ENCODE measurements at regions not wholly inside any gene's neighbourhood (a gene's known extent, or its start where the extent isn't known, plus 50 kb on each side); places are given as distances from the start of the nearest gene placed in this dataset.

GRCh38 chr9:135241381-135242048, 154.0 kb downstream of the OLFM1 start:
- DNase-seq: no peak

- DNase-seq: no peak
These were observed 154.6 kb downstream of the OLFM1 start for GRCh38 chr9:135242049-135242396.

GRCh38 chr9:135242406-135242805, 154.9 kb downstream of the OLFM1 start:
- no peak for DNase-seq

- no peak for DNase-seq
These were observed 156.0 kb downstream of the OLFM1 start for GRCh38 chr9:135243201-135244190.

- DNase-seq: no peak
These were observed 157.1 kb downstream of the OLFM1 start for GRCh38 chr9:135244271-135245221.

- DNase-seq: no peak
These were observed 158.2 kb downstream of the OLFM1 start for GRCh38 chr9:135245482-135246247.

DNA sequence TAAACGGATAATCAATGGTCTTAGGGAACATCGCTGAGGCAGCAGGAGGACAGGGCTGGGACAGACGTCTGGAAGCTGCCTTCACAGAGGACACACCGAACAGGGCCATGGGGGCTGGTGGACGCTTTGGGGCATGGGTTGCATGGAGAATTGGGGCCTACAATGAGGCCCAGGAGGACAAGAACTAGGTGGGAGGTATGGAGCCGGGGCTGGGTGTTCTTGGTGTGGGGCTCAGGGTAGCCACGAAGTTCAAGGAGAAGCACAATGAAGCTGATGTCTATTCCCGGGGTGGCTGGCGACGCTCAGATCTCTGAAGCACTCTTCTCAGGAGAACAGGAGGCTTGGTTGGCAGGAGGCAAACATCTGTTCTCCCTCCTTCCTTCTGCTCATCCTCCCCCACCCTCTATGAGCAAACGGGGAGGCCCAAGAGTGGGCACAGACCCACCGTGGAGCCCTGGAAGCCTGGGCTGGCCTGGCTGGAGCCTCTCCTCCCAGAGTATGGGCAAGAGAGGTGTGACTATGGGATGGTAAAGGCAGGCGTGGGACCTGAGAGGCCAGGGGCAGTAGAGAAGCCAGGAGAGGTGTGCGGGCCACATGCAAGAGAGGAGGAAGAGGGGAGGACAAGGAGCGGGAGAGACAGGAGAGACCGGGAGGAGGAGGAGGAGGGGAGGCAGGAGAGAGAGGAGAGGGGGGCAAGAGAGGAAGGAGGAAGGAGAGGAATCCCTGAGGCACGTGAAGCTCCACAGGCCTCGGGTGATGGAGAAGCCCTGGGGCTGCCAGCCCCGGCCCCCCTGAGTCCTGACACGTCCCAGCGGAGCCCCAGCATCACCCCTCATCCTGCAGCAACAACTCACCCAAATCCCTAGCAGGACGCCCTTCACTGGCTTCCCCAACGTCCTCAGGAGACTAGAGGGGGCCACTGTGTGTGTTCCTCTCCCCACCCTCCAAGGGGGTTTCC, 159.1 kb downstream of the OLFM1 start:
- no peak for DNase-seq

DNA sequence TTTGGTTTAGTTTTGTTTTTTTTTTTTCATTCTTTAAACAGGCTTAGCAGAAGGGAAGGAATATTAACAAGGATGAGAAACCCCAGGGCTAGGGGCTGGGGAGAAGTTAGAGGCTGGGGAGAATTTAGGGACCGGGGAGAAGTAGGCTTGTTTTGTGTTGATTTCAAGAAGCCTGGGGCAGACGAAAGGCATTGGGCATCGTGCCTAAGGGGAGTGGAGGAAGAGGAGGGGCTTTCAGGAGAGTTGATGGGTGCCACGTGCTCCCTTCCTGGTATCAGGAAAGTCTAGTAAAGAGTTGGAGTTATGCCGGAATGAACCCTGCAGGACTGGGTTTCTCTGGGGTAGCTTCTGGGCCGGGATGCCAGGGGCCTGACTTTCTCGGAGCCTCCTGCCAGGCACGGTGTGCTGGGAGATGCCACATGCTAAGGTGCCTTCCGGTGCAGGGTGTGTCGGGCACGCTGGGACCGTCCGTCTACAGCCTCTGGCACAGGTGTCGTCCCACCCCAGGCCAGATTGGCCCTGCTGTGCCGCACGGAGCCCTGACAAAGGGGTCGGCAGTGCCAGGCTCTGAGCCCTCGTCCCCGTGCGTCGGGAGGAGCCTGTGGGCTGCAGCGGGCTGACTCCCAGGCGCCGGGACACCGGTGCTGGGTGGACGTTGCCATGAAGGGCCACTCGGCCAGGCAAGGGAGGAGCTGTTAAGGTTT, 159.9 kb downstream of the OLFM1 start:
- no peak for DNase-seq

DNA sequence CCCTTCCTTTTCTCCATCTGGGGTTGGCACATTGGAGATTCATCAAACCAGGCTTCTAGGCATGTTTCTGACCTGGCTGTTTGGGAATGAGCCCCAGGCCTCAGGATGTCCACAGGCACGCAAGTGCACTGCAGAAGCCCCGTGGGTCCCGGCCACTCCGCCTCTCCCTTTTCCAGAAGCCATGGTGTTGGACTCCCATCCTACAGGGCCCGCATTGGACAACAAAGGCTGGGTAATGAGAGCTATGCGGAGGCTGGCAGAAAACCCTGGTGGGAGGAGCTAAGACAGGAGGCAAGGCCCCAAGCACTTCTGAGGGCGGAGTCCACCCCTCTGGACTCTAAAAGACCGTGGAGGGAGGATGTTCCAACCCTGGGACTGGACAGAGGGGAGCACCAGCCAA, 160.6 kb downstream of the OLFM1 start:
- DNase-seq: no peak

GRCh38 chr9:135248721-135249120, 161.3 kb downstream of the OLFM1 start:
- DNase-seq: no peak

GRCh38 chr9:135249191-135249590, 161.7 kb downstream of the OLFM1 start:
- no peak for DNase-seq

DNA sequence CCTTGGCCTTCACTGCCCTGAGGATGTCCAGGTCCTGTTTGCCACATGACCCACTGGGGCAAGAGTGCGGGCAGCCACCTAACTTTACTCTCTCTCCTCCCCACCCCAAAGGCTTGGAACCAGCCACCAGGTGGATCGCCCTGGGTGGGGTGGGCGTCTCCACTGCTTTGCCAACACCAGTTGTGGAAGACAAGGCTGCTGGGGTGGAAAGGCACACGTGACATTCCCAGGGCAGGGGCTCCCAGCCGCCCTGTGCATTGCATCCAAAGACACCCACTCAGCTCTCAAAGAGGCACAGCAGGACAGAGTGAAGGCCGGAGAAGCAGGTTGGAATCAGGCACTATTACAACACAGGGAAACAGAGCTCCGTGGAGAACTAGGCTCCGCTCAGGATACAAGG, 162.2 kb downstream of the OLFM1 start:
- no peak for DNase-seq

DNA sequence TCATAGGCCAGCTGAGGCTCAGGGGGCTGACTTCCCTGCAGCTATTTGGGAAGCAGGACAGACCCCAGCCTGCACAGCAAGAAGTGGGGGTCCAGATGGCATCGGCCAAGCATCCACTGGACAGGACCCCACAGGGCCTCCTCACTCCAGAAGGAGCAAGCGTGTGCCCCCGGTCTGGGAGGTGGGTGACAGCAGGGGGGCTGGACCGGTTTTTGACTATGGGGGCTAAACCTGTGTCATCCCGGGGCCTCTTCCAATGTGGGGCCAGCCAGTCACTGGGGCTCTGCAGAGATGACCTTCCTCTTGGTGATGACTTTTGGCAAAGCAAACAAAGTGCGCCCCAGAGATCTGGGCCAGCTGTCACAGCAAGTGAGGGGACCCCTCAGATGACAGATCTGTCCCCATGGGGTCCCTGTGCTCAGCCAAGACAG, 163.9 kb downstream of the OLFM1 start:
- no peak for DNase-seq

DNA sequence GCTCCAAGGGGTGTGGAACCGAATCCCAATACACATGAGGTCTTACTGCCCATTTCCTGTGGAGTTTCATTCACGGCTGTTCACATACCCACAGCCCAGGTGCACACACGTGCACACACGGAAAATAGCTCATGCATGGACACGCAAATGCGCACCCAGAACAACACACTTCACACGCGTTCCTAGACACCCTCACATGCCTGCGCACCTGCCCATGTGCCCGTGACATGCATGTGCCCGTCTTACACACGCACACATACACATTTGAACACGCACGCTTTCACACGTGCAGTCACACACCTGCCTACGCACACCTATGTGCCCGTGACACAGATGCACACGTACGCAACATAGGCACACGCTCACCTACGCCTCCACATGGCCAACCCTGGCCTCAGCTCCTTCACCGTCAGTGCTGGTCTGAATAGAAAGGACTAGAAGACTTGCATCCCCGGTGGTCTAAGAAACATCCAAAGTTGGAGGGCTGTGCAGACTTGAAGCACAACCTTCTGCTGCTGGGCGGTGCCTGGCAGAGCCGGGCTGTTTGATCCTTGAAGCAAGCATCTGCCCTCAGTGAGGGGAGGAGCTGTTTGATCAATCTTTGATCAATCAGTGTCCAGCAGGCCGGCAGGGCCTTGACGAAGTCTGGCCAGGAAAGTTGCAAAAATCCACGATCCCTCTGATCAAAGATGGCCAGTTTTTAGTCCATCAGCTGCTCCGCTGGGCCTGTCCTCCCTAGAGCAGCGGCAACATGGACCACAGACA, 164.7 kb downstream of the OLFM1 start:
- no peak for DNase-seq

GRCh38 chr9:135252980-135253304, 165.5 kb downstream of the OLFM1 start:
- no peak for DNase-seq

- no peak for DNase-seq
These were observed 166.0 kb downstream of the OLFM1 start for GRCh38 chr9:135253305-135254004.

GRCh38 chr9:135254176-135255032, 166.9 kb downstream of the OLFM1 start:
- DNase-seq: no peak
